ENCODE measurements at regions not wholly inside any gene's neighbourhood (a gene's known extent, or its start where the extent isn't known, plus 50 kb on each side); places are given as distances from the start of the nearest gene placed in this dataset.

DNA sequence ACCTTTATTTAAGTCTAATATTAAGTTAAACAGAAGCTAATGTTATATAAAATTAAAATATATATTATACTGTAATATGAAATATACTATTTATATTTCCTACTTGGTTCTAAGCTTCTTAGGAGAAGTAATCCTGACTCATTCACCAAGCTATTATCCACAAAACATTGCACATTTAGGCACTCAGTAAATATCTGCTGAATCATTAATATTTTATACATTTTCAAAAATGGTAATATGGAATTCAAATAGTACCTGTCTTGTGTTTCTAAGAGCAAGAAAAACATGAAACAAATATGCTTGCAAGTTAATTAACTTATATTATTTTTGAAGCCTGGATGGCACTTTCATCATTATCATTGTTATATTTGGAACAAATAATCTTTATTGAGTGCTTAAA, 153.0 kb upstream of the CNTN4 start:
- TF ChIP-seq, protein P1, sequence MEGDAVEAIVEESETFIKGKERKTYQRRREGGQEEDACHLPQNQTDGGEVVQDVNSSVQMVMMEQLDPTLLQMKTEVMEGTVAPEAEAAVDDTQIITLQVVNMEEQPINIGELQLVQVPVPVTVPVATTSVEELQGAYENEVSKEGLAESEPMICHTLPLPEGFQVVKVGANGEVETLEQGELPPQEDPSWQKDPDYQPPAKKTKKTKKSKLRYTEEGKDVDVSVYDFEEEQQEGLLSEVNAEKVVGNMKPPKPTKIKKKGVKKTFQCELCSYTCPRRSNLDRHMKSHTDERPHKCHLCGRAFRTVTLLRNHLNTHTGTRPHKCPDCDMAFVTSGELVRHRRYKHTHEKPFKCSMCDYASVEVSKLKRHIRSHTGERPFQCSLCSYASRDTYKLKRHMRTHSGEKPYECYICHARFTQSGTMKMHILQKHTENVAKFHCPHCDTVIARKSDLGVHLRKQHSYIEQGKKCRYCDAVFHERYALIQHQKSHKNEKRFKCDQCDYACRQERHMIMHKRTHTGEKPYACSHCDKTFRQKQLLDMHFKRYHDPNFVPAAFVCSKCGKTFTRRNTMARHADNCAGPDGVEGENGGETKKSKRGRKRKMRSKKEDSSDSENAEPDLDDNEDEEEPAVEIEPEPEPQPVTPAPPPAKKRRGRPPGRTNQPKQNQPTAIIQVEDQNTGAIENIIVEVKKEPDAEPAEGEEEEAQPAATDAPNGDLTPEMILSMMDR (IDR thresholded peaks at IDR 0.05), result no peak
- TF ChIP-seq POLR2A (IDR thresholded peaks at IDR 0.05), result no peak

Measured in right lobe of liver (tissue), 4 donors.